ENCODE measurements at regions not wholly inside any gene's neighbourhood (a gene's known extent, or its start where the extent isn't known, plus 50 kb on each side); places are given as distances from the start of the nearest gene placed in this dataset.

GRCh38 chr1:209403921-209404320, 179.6 kb upstream of the CAMK1G start:
- TF ChIP-seq CTCF (conservative IDR thresholded peaks at IDR 0.05; ENCODE audit: low read length) (no peak), EZH2phosphoT487 (IDR thresholded peaks at IDR 0.05; ENCODE audit: borderline replicate concordance, low read depth, low read length) (no peak)
